Peyer's patch (tissue), 4 donors: ENCODE measurements at regions not wholly inside any gene's neighbourhood (a gene's known extent, or its start where the extent isn't known, plus 50 kb on each side); places are given as distances from the start of the nearest gene placed in this dataset.

Source experiments
- CTCF ChIP-seq, 6 experiments: fragments of 450-650 bp in 4 of 6; fragments of 200-600 bp in 2 of 6; sonication (generic) in 1 of 6; IDR thresholded peaks; one replicate each; pipeline ENCODE4 v1.5.1; 2017 to 2019; ENCODE audit warnings: antibody characterized with exemption in 6 of 6, mild to moderate bottlenecking in 3 of 6, moderate library complexity in 1 of 6
- POLR2A ChIP-seq, 2 donors: fragments of 450-650 bp; IDR thresholded peaks; one replicate each; pipeline ENCODE4 v1.5.1; 2017; ENCODE audit warnings: antibody characterized with exemption in 2 of 2, mild to moderate bottlenecking in 2 of 2, moderate library complexity in 2 of 2

- TF ChIP-seq POLR2A (IDR thresholded peaks at IDR 0.05) (no peak), CTCF (IDR thresholded peaks at IDR 0.05) (no peak)
Observed at GRCh38 chr4:10212901-10213300, 96.3 kb upstream of the WDR1 start.
